Fibroblast of lung (primary cell): ENCODE measurements at regions not wholly inside any gene's neighbourhood (a gene's known extent, or its start where the extent isn't known, plus 50 kb on each side); places are given as distances from the start of the nearest gene placed in this dataset.

Source experiments
- EZH2 ChIP-seq: IDR thresholded peaks from 2 replicates; pipeline ENCODE4 v1.5.1; 2012; ENCODE audit warnings: low read length, control low read depth, mild to moderate bottlenecking; ENCODE audit errors: missing control alignments
- TF ChIP-seq, protein P1 (sequence below), 2 donors: IDR thresholded peaks in 1 of 2; conservative IDR thresholded peaks in 1 of 2; 1 replicate in 1 of 2; 2 replicates in 1 of 2; pipeline ENCODE4 v1.5.1; 2011 to 2012; ENCODE audit warnings: low read length in 2 of 2, control low read depth in 1 of 2, inconsistent platforms in 1 of 2, low read depth in 1 of 2, mild to moderate bottlenecking in 1 of 2

- TF ChIP-seq, protein P1, sequence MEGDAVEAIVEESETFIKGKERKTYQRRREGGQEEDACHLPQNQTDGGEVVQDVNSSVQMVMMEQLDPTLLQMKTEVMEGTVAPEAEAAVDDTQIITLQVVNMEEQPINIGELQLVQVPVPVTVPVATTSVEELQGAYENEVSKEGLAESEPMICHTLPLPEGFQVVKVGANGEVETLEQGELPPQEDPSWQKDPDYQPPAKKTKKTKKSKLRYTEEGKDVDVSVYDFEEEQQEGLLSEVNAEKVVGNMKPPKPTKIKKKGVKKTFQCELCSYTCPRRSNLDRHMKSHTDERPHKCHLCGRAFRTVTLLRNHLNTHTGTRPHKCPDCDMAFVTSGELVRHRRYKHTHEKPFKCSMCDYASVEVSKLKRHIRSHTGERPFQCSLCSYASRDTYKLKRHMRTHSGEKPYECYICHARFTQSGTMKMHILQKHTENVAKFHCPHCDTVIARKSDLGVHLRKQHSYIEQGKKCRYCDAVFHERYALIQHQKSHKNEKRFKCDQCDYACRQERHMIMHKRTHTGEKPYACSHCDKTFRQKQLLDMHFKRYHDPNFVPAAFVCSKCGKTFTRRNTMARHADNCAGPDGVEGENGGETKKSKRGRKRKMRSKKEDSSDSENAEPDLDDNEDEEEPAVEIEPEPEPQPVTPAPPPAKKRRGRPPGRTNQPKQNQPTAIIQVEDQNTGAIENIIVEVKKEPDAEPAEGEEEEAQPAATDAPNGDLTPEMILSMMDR (conservative IDR thresholded peaks at IDR 0.05 in 1 of 2, IDR thresholded peaks at IDR 0.05 in 1 of 2; ENCODE audit: low read depth in 1 of 2, low read length in 2 of 2): no peak
- no peak for TF ChIP-seq EZH2
Measured at GRCh38 chrX:28205905-28206304, 224.7 kb upstream of the DCAF8L1 start.
